GM13977 (cell line): ENCODE measurements at regions not wholly inside any gene's neighbourhood (a gene's known extent, or its start where the extent isn't known, plus 50 kb on each side); places are given as distances from the start of the nearest gene placed in this dataset.

Source experiments
- DNase-seq: peaks from one replicate; pipeline ENCODE4 v3.0.0; 2012; ENCODE audit warnings: low spot score
- CTCF ChIP-seq: IDR thresholded peaks from 2 replicates; pipeline ENCODE4 v1.5.1; 2012; ENCODE audit warnings: mild to moderate bottlenecking, control low read depth; ENCODE audit not compliant: insufficient read depth; ENCODE audit errors: extremely low read depth, missing control alignments
- in situ Hi-C: fragments of 300-500 bp; cut with MboI; formaldehyde crosslinking; loops from one replicate; pipeline ENCODE4 v1.12.0; 2022; ENCODE audit warnings: low sequenced_read_pairs, low pct_unique_long_range_greater_than_20kb, mixed read lengths, inconsistent platforms; ENCODE audit not compliant: unreplicated experiment

GRCh38 chr15:62643572-62643971, 399.0 kb upstream of the TPM1 start:
- in situ Hi-C loops: no loop called here
- no peak for DNase-seq
- no peak for TF ChIP-seq CTCF

DNA sequence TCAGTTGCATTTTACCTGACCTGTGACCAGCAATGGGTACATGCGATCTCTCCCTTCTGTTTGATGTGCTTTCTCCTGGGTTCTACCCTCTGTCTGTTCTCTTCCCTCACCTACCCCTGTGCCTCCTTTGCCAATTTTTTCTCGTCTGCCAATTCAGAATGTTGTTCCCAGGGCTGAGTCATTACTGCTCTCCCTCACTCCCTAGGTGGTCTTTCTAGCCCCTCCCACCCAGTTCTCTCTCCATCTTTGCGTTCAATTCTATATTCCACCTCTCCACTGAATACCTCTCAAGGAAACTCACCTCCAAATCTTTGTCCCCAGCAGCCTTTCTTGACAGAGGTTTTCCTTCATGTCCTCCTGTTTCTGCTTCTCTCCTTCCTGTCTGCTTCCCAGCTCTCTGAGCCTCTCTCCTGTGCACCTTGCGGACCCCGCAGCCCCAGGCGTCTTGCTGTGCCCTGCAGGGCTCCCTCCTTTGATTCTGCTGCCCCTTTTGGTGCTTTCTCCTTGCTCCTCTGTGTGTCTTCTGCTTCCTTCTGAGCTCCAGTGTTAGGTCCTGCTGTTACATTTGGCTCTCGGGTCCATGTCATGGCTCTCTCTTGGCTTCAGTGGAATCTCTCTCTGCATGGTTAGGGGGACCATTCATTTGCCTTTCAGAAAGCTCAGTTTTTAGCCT, 398.2 kb upstream of the TPM1 start:
- DNase-seq: no peak
- in situ Hi-C loops: no loop called here
- TF ChIP-seq CTCF: no peak

DNA sequence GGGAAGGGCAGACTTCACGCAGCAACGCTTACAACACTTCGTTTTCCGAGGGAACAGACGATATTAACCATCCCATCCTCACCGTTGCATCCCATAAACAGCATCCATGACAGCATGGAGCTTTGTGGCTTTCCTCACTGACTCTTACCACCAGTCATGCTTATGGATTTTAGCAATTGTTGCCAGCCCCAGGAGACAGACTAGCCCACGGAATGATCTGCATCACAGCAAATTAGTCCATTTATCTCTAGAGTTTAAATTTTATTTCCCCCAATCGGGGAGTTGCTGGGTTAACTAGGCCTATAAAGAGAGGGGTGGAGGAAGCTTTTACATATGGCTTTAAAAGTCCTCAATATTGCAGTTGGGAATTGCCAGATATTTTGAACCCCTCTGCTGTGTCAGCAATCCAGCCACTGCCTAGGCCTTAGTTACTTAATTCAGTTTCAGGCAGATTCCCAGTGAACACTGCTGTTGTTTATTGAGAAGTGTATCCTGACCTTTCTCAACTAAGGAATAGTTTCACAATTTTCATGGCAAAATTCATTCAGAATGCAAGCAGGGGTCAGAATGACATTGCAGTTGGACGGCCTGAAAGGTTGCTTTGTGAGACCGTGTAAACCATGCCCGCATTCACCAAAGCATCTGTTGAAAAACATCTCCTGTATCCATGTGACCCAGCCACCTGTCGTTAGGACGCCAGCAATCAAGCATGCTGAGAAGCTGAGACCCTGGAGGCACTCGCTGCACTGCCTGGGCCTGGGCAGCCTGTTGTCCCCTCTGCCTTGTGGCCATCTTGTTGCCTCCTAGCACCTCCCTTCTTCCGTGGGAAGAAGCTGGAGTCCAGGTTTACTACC, 397.4 kb upstream of the TPM1 start:
- no peak for TF ChIP-seq CTCF
- in situ Hi-C loops: no loop called here
- no peak for DNase-seq

- no peak for TF ChIP-seq CTCF
- DNase-seq: no peak
- in situ Hi-C loops: no loop called here
Observed at GRCh38 chr15:62647202-62647842, 395.2 kb upstream of the TPM1 start.

DNA sequence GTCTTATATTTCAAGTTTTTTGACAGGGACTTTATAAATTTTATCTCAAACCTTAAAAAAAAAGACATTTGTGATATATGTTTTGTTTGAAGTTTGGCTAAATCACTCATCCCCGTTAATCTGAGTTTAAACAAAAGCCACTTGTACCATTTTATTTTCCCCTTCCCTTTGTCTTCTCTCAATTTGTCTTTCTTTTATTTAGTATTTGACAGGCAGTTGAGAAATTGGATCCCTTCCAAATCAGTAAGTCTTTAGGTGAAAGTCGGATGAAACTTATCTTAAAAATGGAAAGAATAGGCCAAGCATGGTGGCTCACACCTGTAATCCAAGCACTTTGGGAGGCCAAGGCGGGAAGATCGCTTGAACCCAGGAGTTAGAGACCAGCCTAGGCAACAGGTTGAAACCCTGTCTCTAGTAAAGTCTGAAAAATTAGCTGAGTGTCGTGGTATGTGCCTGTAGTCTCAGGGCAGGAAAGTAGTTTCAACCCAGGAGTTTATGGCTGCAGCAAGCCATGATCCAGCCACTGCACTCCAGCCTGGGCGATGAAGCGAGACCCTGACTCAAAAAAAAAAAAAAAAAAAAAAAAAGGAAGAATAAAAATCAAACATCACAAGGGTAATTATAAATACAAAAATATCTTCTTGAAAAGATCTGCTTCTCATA, 394.6 kb upstream of the TPM1 start:
- in situ Hi-C loops: no loop called here
- no peak for DNase-seq
- TF ChIP-seq CTCF: no peak

DNA sequence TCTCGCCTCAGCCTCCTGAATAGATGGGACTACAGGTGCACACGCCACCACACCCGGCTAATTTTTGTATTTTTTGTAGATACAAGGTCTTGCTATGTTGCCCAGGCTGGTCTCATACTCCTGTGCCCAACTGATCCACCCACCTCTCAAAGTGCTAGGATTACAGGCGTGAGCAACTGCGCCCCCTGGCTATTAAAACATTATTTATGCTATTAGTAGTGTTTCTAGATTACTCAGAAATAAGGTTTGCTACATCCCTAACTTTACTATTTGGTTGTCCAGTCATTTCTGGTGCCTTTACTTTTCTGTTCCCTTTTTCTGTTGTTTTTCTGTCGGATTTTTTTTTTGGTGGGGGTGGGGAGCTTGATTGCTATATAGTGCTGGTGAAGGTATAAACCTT, 393.6 kb upstream of the TPM1 start:
- peak; percentile 31 for DNase-seq
- in situ Hi-C loops: no loop called here
- TF ChIP-seq CTCF: peak; percentile 54
